Natural killer cell (primary cell): ENCODE measurements at regions not wholly inside any gene's neighbourhood (a gene's known extent, or its start where the extent isn't known, plus 50 kb on each side); places are given as distances from the start of the nearest gene placed in this dataset.

Experiments
- ATAC-seq, 3 donors: fragments of 150-1000 bp in 2 of 3; fragments of 200-7000 bp in 1 of 3; cut with Tn5 transposase; 1 replicate in 1 of 3; 2 replicates in 2 of 3; pipeline ENCODE4 v1.10.0; 2021; ENCODE audit warnings: mild to moderate bottlenecking in 2 of 3, moderate library complexity in 2 of 3
- DNase-seq, 2 donors: peaks; one replicate each; pipeline versions ENCODE4 v3.0.0 to v3.0.0-alpha.2; 2013 to 2021; ENCODE audit warnings: mixed read lengths in 1 of 2
- H3K27ac ChIP-seq: one replicate; pipeline ENCODE4 v1.5.1; 2013; ENCODE audit warnings: mild to moderate bottlenecking, low read length
- H3K27me3 ChIP-seq: one replicate; pipeline ENCODE4 v1.6.1; 2013; ENCODE audit warnings: low read length; ENCODE audit not compliant: control insufficient read depth, insufficient read depth
- H3K36me3 ChIP-seq: one replicate; pipeline ENCODE4 v1.6.1; 2013; ENCODE audit warnings: low read length; ENCODE audit not compliant: control insufficient read depth, insufficient read depth
- H3K4me1 ChIP-seq: one replicate; pipeline ENCODE4 v1.6.1; 2013; ENCODE audit warnings: low read length; ENCODE audit not compliant: control insufficient read depth, insufficient read depth
- H3K4me3 ChIP-seq: one replicate; pipeline ENCODE4 v1.5.1; 2013; ENCODE audit warnings: low read length
- H3K9me3 ChIP-seq: one replicate; pipeline ENCODE4 v1.6.1; 2013; ENCODE audit warnings: low read length; ENCODE audit not compliant: control insufficient read depth, insufficient read depth
- H3K27ac Mint-ChIP-seq, 2 donors: one replicate each; pipeline ENCODE4 v1.8.0; 2022; ENCODE audit warnings: mild to moderate bottlenecking in 2 of 2, mixed read lengths in 2 of 2, moderate library complexity in 1 of 2
- H3K27me3 Mint-ChIP-seq, 2 donors: one replicate each; pipeline ENCODE4 v1.8.0; 2022; ENCODE audit warnings: low read depth in 2 of 2, mixed read lengths in 2 of 2
- H3K36me3 Mint-ChIP-seq: one replicate; pipeline ENCODE4 v1.8.0; 2022; ENCODE audit warnings: mixed read lengths
- H3K4me1 Mint-ChIP-seq, 2 donors: one replicate each; pipeline ENCODE4 v1.8.0; 2022; ENCODE audit warnings: mixed read lengths in 2 of 2
- H3K4me3 Mint-ChIP-seq: one replicate; pipeline ENCODE4 v1.8.0; 2022; ENCODE audit warnings: mild to moderate bottlenecking, moderate library complexity, mixed read lengths
- H3K9me3 Mint-ChIP-seq, 2 donors: one replicate each; pipeline ENCODE4 v1.8.0; 2022; ENCODE audit warnings: mixed read lengths in 2 of 2
- WGBS: methylation state at CpG from one replicate; pipeline ENCODE4 v1.1.7; 2013; ENCODE audit warnings: missing lambda C conversion rate; ENCODE audit not compliant: insufficient coverage; 5-methylcytosine and 5-hydroxymethylcytosine counted together
- intact Hi-C: fragments of 100-400 bp; cut with micrococcal nuclease; formaldehyde crosslinking; loops from one replicate; pipeline ENCODE4 v1.14.2; 2022
- TF ChIP-seq, protein P1 (sequence below): fragments of 200-600 bp; IDR thresholded peaks from one replicate; pipeline ENCODE4 v1.8.0; 2022; ENCODE audit warnings: antibody characterized with exemption

DNA sequence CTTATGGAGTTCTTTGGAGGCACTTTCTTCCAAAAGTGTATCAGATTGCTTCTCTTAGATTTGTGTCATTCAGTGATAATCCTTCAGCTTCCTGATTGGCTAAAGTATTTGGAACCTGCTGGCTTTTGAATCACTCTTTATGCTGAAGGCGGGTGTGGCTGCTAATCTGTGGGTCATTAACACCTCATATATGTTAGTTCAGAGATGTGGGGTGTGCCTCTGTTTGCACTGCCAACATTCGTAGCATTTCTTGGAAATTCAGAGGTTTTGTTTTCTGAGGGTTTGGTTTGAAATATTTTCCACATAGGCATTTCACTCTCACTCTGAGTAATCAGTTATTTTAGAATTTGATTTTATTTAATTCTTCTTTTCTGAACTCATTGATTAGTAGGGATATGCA, 1604.4 kb upstream of the ACVR2A start:
- ATAC-seq (no peak), DNase-seq (no peak)
- Mint-ChIP-seq H3K4me1 (peaks cover 0 to 10% of the 10 kb centered on the region in 2 donors), H3K27ac (no peak overlapping the region), H3K27me3 (no peaks in the 10 kb centered on the region), H3K9me3 (peaks cover 2 to 14% of the 10 kb centered on the region in 2 donors), H3K4me3 (no peak overlapping the region), H3K36me3 (no peaks in the 10 kb centered on the region)
- TF ChIP-seq, protein P1, sequence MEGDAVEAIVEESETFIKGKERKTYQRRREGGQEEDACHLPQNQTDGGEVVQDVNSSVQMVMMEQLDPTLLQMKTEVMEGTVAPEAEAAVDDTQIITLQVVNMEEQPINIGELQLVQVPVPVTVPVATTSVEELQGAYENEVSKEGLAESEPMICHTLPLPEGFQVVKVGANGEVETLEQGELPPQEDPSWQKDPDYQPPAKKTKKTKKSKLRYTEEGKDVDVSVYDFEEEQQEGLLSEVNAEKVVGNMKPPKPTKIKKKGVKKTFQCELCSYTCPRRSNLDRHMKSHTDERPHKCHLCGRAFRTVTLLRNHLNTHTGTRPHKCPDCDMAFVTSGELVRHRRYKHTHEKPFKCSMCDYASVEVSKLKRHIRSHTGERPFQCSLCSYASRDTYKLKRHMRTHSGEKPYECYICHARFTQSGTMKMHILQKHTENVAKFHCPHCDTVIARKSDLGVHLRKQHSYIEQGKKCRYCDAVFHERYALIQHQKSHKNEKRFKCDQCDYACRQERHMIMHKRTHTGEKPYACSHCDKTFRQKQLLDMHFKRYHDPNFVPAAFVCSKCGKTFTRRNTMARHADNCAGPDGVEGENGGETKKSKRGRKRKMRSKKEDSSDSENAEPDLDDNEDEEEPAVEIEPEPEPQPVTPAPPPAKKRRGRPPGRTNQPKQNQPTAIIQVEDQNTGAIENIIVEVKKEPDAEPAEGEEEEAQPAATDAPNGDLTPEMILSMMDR = no peak
- Histone ChIP-seq H3K36me3 (no peaks in the 10 kb centered on the region), H3K9me3 (no peaks in the 10 kb centered on the region), H3K4me1 (no peaks in the 10 kb centered on the region), H3K27ac (no peak overlapping the region), H3K4me3 (no peak overlapping the region), H3K27me3 (no peaks in the 10 kb centered on the region)
- intact Hi-C loops = no loop called here
- WGBS = 100% methylated on average over 1 of the region's 2 CpGs

- 94% methylated on average over 2 of the region's 2 CpGs for WGBS
- ATAC-seq (no peak), DNase-seq (no peak)
- H3K27ac ChIP-seq = no peak overlapping the region
- H3K36me3 ChIP-seq = no peaks in the 10 kb centered on the region
- TF ChIP-seq, protein P1 = no peak
- no peaks in the 10 kb centered on the region for H3K27me3 Mint-ChIP-seq
- intact Hi-C loops = no loop called here
- no peaks in the 10 kb centered on the region for H3K9me3 ChIP-seq
- no peaks in the 10 kb centered on the region for H3K4me1 ChIP-seq
- H3K9me3 Mint-ChIP-seq = peaks cover 2 to 14% of the 10 kb centered on the region in 2 donors
- no peak overlapping the region for H3K4me3 ChIP-seq
- no peak overlapping the region for H3K27ac Mint-ChIP-seq
- no peaks in the 10 kb centered on the region for H3K27me3 ChIP-seq
- H3K36me3 Mint-ChIP-seq = no peaks in the 10 kb centered on the region
- peaks cover 0 to 10% of the 10 kb centered on the region in 2 donors for H3K4me1 Mint-ChIP-seq
- no peak overlapping the region for H3K4me3 Mint-ChIP-seq
These were observed 1605.3 kb upstream of the ACVR2A start for GRCh38 chr2:146239392-146240135.

DNA sequence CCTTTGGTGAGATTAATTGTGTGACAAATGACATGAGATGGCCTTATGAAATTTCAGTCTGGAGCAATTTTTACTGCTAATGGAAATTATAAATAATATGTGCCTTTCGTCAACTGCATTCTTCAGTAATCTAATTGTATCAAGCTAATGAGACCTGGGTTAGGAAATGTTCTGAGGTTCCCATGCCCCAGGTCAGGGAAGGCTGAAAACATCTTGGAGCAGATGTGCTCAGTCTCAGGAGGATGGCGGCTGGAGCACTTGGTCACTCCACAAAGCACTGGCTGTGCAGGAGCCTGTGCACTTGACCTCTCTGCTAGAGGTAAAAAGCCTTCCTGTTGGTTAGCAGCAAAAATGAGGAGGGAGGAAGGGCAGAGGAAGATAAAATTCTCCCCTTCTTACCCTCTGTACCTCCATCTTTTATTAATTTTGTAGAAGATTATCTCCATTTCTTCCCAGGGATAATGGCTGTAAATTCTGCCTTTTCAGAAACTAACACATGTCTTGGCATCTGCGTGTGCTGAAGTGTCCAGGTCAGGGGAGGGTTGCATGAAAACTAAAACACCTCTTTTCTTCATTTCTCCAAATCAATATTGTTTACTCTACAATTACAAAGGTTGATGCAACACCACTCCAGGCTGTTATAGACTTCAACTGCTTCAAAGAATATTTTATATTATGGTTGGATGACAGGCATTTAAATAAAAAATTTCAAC, 1606.4 kb upstream of the ACVR2A start:
- Histone ChIP-seq H3K27ac (no peak overlapping the region), H3K36me3 (no peaks in the 10 kb centered on the region), H3K9me3 (no peaks in the 10 kb centered on the region), H3K4me1 (no peaks in the 10 kb centered on the region), H3K27me3 (no peaks in the 10 kb centered on the region), H3K4me3 (no peak overlapping the region)
- H3K36me3 Mint-ChIP-seq = no peaks in the 10 kb centered on the region
- TF ChIP-seq, protein P1 = no peak
- intact Hi-C loops = no loop called here
- 97% methylated on average over 2 of the region's 3 CpGs for WGBS
- peaks cover 0 to 10% of the 10 kb centered on the region in 2 donors for H3K4me1 Mint-ChIP-seq
- H3K9me3 Mint-ChIP-seq = peaks cover 4 to 14% of the 10 kb centered on the region in 2 donors
- H3K27me3 Mint-ChIP-seq = no peaks in the 10 kb centered on the region
- H3K4me3 Mint-ChIP-seq = no peak overlapping the region
- ATAC-seq (no peak), DNase-seq (no peak)
- peak overlapping the region in 1 of 2 donors; percentile 24 for H3K27ac Mint-ChIP-seq
